Endometrial microvascular endothelial cells (primary cell): ENCODE measurements at regions not wholly inside any gene's neighbourhood (a gene's known extent, or its start where the extent isn't known, plus 50 kb on each side); places are given as distances from the start of the nearest gene placed in this dataset.

Experiments
- in situ Hi-C: cut with HindIII; loops from 2 replicates; pipeline ENCODE4 v1.10.0; 2017; ENCODE audit warnings: low sequenced_read_pairs, low pct_unique_long_range_greater_than_20kb; ENCODE audit errors: inconsistent ontology term

DNA sequence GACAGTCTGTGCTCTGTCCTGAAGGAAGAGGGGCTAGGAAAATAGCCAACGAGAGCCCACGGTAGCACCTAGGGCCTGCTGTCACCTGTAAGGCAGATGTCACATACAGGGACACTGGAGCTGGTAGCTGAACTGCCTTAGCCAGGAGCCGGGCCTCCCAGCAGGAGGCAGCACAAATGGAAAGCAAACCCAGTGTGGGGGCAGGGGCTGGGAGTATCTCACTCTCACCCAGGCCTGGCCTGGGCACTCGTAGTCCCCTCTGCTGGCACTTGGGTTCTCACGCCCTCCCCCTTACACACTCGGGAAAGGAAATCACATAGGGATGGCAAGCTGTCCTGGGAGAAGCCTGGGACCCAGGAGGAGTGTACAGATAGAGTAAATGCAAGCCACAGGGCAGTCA is 173.1 kb upstream of the CHRNA7 start:
- in situ Hi-C loops: no loop called here

DNA sequence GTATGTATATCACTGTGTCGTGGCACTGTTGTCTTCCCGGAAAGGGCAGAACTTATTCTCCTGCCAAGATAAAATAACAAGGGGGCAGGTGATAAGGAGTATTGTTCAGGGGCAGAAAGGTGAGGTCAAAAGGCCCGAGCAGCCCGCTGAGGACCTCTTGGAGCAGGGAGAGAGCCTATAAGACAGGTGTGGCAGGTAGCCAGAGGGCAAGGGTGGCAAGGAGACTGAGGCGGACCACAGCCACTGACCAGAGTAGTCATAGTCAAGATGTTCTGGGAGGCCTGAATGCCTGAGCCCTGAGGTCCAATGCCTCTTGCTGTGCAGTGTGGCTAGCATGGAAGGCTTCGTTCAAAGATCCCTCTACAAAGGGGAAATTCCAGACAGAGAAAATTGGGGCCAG is 172.3 kb upstream of the CHRNA7 start:
- in situ Hi-C loops: no loop called here

DNA sequence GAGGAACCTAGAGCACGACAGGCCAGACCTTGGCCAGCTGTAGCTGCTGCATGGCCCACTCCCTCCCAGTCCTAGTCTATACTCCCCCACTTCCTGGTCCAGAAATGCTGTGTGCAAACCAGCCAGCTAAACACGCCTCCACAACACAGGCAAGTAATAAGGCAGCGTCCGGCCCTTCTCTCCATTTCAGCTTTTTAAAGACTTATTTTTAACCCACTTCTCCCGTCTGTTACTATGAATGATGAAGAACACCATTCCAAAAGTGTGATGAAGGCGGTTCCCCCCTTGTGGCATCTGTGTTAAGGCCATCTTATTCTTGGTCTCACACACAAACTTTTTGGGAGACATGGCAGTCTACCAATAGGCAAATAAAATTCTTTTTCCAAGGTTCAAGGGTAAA is 164.1 kb upstream of the CHRNA7 start:
- in situ Hi-C loops: no loop called here

DNA sequence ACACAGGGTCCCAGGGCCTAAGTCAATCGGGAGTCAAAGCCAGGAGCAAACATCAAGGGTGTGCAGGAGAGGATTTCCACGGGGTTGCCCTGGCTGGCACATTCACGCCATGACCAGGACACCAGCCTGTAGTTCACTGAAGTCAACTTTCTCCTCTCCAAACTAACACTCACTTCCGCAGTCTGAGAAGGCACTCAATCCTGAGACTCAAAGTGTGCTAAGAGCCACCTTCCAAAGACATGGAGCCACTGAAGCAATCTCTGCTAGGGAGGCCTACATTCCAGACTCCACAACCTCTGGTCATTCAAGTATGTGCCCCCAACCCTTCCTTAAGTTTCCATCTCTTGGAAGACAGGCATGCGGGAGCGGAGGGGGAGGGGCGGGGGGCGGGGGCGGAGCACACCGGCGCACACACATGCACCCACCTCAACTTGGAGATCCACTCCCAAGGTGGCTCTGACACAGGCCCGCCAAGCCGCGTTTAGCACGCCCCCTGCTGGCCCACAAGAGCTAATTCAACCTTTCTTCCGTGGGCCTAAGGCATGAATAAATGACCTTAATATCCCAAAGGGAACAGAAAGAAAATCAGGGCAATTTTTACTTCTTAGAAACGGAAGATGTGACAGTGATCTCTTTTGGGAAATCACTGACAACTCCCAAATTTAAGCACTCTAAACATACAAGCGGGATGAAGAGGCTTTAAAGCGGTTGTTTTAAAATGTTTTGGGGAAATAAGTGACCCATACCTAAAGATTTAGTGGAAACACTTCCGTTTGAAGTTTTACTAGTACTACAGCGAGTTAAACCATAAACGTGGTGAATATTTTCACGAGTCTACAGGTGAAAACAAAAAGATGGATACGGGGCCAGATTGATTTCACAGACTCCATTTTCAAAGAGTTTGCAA is 162.5 kb upstream of the CHRNA7 start:
- in situ Hi-C loops: no loop called here

DNA sequence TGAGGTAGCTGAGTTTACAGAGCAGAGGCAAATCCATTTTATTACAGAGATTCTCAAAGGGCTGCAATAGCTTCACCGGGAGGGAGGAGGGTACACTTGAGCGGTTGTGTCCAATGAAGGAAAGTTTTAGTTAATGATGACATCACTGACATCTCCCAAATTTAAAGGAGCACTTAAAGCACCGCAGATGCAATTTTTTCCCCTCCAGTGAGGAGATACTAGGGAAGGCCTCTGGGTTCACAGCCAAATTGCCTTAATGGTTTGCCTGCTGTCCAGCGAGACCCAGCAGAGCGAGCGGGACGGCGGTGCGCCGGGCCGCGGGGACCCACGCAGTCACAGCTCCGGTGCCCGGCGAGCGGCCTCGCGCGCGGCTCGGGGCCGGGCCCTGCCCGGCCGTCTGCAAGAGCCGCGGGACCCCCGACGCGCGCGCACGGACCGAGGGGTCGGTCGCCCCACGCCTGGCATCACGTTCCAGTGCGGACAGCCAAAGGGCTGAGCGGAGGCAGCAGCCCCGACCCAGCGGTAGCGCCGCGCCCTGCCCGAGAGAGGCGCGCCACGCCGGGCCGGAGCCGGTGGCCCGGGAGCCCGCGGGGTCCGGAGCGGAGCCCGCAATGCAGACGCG is 160.5 kb upstream of the CHRNA7 start:
- in situ Hi-C loops: no loop called here

DNA sequence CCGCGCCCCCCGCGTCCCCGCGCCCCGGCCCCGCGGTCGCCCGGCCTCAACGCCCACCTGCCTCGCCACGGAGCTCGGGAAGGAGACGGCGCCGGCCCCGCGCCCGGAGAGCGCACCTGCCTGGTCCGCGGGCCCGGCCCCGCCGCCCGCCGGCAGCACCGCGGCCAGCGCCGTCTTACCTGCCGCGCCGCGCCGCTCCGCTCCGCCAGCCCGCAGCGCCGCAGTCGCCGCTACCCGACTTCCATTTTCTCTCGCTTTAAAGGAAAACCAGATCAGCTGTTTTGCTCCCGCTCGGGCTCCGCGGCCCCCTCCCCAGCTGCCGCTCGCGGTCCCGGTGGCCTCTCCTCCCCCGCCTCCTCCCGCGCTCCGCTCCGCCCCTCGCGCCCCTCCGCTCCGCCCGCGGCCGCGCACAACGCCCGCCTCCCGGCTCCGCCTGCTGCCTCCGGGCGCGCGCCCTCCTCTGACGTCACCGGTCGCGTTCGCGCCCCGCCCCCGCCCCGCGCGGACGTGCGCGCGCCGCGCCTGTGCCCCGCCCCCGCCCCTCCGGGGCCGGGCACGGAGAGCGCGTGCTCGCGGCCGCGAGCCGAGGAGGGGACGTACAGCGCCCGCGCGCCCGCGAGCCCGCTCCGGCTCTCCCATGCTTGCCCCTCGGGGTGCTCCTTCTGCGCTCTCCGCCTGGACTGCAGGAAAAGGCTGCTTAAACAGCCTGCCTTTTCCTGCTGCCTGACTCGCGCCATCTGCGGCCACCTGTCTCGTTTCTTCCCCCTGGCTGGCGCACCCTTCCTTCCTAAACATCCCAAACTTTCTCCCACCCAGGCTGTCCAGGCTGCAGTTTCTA is 159.8 kb upstream of the CHRNA7 start, which contains the start of gene OTUD7A:
OTUD7A (minus strand) TSS at position 346 of the 838 bp plus-strand sequence.
- in situ Hi-C loops: no loop called here

DNA sequence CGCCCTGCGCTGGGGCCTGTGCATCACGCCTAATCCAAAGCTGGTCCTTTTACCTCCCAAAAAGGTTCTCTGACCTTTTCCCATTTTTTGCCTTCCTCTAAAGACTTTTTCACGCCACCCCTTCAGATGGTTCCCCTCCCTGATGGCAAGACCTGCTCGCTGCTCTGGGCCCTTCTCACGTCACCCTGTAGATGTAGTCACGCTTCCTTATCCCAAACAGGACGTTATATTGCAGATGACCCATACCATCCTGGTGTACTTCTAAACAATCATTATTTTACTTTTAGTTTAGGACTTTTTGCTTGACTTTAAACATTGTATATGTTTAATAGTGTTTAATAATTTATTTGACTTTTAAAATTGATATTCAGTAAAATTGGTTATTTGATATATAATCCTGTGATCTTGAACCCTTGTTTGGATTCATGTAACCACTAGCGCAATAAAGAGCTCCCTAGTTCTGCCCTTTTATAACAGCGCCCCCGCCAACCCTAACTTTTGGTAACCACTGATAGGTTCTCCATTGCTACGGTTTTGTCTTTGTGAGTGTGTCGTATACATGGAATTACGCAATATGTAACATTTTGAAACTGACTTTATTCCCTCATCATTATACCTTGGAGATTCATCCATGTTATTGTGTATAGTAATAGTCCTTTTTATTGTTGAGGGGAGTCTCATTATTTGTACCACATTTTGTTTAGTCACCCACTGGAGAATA is 159.0 kb upstream of the CHRNA7 start:
- in situ Hi-C loops: no loop called here

DNA sequence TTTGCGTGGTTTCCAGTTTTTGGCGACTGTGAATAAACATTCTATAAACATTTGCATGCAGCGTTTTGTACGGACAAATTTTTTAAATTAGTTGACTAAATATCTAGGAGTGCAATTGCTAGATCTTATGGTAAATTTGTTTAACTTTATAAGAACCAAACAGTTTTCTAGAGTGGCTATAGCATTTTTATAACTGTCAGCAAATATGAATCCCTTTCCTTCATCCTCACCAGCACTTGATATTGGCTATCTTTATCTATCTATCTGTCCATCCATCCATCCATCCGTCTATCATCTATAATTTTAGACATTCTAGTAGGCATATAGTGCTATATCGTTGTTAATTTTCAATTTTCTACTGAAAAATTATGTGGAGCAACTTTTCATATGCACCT is 158.4 kb upstream of the CHRNA7 start:
- in situ Hi-C loops: no loop called here

DNA sequence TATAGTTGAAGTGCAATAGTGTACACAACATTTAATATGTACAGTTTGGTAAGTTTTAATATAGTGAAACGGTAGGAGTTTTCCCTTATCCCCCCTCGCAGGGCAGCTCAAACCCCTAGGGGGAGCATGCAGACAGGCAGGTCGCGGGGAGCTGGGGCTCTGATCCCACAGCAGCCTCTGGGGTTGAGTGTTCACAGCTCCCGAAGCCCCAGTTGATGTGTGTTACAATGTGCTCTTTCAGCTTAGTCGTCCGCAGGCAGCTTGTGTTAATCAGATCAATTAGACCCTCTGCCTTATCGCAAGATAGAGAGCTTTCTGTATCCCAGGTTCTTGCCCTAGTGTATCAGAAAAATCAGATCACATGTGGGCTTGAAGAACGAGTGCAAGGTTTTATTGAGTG is 143.1 kb upstream of the CHRNA7 start:
- in situ Hi-C loops: no loop called here

DNA sequence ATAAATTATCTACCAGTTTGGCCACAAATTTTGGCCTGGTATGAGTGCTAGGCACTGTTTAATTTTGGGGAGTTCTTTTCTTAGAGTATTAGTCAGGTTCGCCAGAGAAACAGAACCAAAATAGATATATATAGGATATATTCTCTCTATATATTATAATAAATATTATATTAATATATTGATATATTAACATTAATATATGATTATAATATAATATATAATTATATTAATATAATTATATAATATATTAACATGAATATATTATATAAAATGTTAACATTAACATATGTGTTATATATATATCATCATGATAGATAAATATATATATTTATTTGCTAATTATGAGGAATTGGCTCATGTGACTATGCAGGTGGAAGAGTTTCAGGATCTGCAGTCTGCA is 137.8 kb upstream of the CHRNA7 start:
- in situ Hi-C loops: no loop called here

DNA sequence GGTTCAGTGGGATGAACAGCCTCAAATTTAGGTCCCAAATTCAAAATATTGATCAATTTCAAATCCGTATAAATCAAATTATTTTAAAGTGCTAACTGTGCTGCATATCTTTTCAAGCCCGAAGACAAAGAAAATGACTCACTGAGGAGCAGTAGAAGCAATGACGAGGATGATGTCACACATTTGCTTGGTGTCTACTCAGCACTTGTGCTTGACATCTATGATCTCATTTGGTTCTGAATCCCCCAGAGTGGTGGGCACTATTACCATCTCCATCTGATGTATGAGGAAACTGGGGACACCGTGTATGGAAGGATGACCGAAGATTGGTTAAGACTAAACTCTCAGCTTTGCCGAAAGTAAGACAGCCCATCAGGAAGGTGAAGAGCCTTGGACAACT is 136.5 kb upstream of the CHRNA7 start:
- in situ Hi-C loops: no loop called here

DNA sequence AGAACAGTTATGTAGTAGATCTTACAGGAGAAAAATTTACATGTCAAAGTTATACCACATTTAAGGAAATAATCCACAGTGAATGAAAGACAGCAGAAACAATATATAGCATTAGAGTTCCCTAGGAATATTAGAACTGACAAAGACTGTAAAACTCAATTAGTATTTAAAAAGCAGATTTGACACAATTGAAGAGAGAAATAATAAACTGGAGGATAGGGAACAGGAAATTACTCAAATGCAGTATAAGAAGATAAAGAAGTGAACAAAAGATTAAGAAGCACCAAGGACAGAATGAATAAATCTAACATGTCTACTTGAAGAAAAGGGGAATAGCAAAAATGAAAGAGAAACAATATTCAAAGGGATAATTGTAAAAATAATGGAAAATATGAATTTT is 132.6 kb upstream of the CHRNA7 start:
- in situ Hi-C loops: no loop called here

DNA sequence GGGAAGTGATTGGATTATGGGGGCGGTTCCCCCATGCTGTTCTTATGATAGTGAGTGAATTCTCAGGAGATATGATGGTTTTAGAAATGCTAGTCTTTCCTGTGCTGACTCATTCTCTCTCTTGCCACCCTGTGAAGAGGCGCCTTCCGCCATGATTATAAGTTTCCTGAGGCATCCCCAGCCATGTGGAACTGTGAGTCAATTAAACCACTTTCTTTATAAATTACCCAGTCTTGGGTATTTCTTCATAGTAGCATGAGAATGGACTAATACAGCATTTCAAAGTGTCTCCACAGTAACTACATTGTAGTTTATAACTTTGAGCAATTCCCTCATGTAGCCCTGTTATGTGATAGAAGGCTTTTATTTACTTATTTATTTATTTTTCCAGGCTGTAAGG is 128.8 kb upstream of the CHRNA7 start:
- in situ Hi-C loops: no loop called here

DNA sequence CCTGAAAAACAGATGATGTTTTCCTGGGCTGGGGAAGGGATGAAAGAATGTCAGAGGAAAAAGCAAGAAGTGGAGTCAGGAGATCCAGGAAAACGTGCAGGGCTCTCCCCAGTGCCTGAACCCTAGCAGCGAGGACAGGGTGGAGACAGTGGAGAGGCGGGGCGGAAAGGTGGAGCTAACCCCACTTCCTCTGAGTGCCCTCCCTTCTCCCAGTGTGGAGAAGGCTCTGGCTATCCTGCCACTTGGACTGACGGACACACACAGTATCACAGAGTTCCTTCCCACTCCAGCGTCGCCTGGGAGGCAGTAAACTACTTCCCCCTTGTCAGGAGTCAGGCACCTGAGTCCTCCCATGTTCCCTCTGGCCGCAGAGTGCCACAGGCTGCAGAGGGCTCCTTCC is 125.3 kb upstream of the CHRNA7 start:
- in situ Hi-C loops: no loop called here

DNA sequence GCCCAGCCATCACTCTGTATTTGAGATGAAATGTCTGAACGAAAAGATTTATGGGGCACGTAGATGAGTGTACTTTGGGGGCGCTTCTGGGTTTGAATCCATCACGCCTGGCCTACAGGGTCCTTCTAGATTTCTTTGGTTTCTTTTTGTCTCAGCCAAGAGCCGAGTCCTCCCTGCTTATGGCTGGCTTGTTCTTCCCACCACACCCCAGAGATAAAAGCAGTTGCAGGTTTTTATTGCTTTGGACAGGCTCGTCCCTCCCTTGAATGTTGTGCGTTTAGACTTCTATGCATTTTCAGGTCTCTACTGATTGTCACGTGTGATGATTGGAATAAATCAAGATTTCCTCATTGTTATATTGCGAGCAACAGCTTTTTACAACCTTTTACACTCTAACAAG is 104.8 kb upstream of the CHRNA7 start:
- in situ Hi-C loops: no loop called here

DNA sequence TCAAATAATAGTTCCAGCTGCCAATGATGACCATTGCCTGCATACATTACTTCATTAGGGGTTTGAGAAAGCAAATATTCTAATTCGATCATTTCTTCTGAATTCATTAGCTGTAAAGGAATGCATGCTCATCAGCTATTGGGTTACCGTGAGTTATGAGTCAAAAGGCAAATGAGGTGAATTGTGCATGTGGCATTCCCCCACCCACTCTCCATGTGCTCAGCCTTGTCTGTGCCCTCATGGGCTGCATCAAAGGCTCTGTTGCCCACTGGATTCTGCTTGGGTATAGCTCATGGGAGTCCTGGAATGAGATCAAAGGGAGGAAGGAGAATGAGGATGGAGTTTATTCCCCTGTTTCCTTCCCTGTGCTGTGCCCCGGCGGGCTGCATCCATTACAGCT is 99.3 kb upstream of the CHRNA7 start:
- in situ Hi-C loops: no loop called here

DNA sequence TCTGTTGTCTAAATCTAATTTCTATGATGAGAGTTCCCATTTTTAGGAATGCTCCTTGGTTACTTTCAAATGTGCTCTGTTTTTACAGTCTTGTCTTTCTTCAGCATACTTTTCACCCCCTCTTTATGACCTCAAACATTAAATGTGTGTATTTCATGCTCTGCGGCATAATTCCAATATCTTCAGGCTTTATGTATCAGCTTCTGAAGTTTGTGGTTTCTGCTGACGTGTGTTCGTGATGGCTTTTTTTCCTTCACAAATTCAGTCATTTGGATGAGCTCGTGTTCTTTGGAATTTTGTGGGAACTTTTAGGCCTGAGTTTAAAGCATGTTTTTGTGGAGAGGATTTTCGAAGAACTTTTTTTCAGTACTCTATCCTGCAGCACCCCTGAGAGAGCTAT is 97.7 kb upstream of the CHRNA7 start:
- in situ Hi-C loops: no loop called here

DNA sequence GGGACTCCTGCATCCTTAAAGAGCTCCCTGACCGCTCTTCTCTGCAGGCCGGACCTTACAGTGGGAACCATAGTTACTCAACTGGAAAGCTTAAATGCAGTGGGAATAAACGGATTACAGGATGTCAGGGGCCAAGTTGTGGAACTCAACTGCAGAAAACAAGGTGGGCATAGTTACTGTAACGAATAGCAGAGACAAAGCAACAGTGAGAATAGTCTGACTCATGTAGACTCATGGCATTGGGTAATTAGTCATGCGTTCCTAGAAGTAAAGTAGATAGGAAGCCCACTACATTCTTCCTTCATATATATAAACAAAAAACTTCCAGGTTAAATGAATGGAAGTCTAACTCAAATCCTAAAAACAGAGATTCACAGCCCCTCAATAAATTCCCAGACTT is 95.5 kb upstream of the CHRNA7 start:
- in situ Hi-C loops: no loop called here

DNA sequence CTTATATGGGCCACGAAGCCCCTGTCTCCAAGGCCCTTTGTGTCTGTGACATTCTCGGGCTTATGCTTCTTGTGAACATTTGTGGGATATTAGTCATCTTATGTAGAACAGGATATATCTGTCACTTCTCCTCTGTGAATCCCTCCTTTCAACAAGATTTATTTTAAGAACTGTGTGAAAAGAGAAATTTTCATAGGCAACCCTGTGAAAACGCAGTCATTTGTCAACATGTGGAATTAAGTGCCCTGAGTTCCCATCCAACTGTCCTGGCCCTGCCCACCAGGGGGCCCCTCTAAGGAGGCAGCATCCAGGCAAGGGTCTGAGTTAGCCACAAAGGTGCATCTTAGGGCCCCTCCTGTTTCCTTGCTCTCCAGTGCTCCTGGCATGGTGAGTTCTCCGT is 76.8 kb upstream of the CHRNA7 start:
- in situ Hi-C loops: no loop called here
